ENCODE measurements at regions not wholly inside any gene's neighbourhood (a gene's known extent, or its start where the extent isn't known, plus 50 kb on each side); places are given as distances from the start of the nearest gene placed in this dataset.
"Not testable (repeated sequence)": the region's sequence is repeated elsewhere in the genome, so short reads cannot be mapped to it uniquely, and the experiment has no call there.

GRCh38 chr7:131941291-131941690, 384.9 kb upstream of the PODXL start:
- Histone ChIP-seq H3K9me3 (ENCODE audit: low read depth, low read length) (no peaks in the 10 kb centered on the region), H3K9ac (ENCODE audit: insufficient read length) (no peak overlapping the region), H3K4me3 (no peak overlapping the region), H3K36me3 (ENCODE audit: insufficient read depth, low read length) (no peaks in the 10 kb centered on the region), H3K27ac (no peak overlapping the region)
- DNase-seq (ENCODE audit: low read depth, low spot score): no peak
- no peak for TF ChIP-seq FOXP2 (optimal IDR thresholded peaks at IDR 0.05; ENCODE audit: control extremely low read depth, extremely low read length, insufficient read depth)
- no peak for TF ChIP-seq EZH2 (IDR thresholded peaks at IDR 0.05)
- no peak for TF ChIP-seq POLR2AphosphoS5 (IDR thresholded peaks at IDR 0.05; ENCODE audit: borderline replicate concordance, low read depth, low read length)

- H3K27ac ChIP-seq: no peak overlapping the region
- no peak for DNase-seq (ENCODE audit: low read depth, low spot score)
- no peak overlapping the region for H3K4me3 ChIP-seq
- no peaks in the 10 kb centered on the region for H3K9me3 ChIP-seq (ENCODE audit: low read depth, low read length)
- TF ChIP-seq POLR2AphosphoS5 (IDR thresholded peaks at IDR 0.05; ENCODE audit: borderline replicate concordance, low read depth, low read length): no peak
- no peak for TF ChIP-seq FOXP2 (optimal IDR thresholded peaks at IDR 0.05; ENCODE audit: control extremely low read depth, extremely low read length, insufficient read depth)
- no peak for TF ChIP-seq EZH2 (IDR thresholded peaks at IDR 0.05)
- H3K36me3 ChIP-seq (ENCODE audit: insufficient read depth, low read length): no peaks in the 10 kb centered on the region
- H3K9ac ChIP-seq (ENCODE audit: insufficient read length): no peak overlapping the region
Measured at GRCh38 chr7:131940621-131941165, 384.3 kb upstream of the PODXL start.

GRCh38 chr7:131938788-131939187, 382.4 kb upstream of the PODXL start:
- H3K9ac ChIP-seq (ENCODE audit: insufficient read length); H3K9me3 ChIP-seq (ENCODE audit: low read depth, low read length); DNase-seq (ENCODE audit: low read depth, low spot score); H3K27ac ChIP-seq; H3K36me3 ChIP-seq (ENCODE audit: insufficient read depth, low read length); H3K4me3 ChIP-seq: not testable (repeated sequence)

GRCh38 chr7:131937868-131938267, 381.4 kb upstream of the PODXL start:
- no peak overlapping the region for H3K4me3 ChIP-seq
- H3K9me3 ChIP-seq (ENCODE audit: low read depth, low read length): no peaks in the 10 kb centered on the region
- H3K36me3 ChIP-seq (ENCODE audit: insufficient read depth, low read length): no peaks in the 10 kb centered on the region
- no peak overlapping the region for H3K27ac ChIP-seq
- no peak for DNase-seq (ENCODE audit: low read depth, low spot score)
- TF ChIP-seq EZH2 (IDR thresholded peaks at IDR 0.05): no peak
- TF ChIP-seq FOXP2 (optimal IDR thresholded peaks at IDR 0.05; ENCODE audit: control extremely low read depth, extremely low read length, insufficient read depth): no peak
- no peak for TF ChIP-seq POLR2AphosphoS5 (IDR thresholded peaks at IDR 0.05; ENCODE audit: borderline replicate concordance, low read depth, low read length)
- H3K9ac ChIP-seq (ENCODE audit: insufficient read length): no peak overlapping the region

- DNase-seq (ENCODE audit: low read depth, low spot score): no peak
- Histone ChIP-seq H3K36me3 (ENCODE audit: insufficient read depth, low read length) (no peaks in the 10 kb centered on the region), H3K9ac (ENCODE audit: insufficient read length) (no peak overlapping the region), H3K4me3 (no peak overlapping the region), H3K9me3 (ENCODE audit: low read depth, low read length) (no peaks in the 10 kb centered on the region), H3K27ac (no peak overlapping the region)
- TF ChIP-seq EZH2 (IDR thresholded peaks at IDR 0.05): no peak
- TF ChIP-seq FOXP2 (optimal IDR thresholded peaks at IDR 0.05; ENCODE audit: control extremely low read depth, extremely low read length, insufficient read depth): no peak
- no peak for TF ChIP-seq POLR2AphosphoS5 (IDR thresholded peaks at IDR 0.05; ENCODE audit: borderline replicate concordance, low read depth, low read length)
Measured at GRCh38 chr7:131935180-131935579, 378.8 kb upstream of the PODXL start.

GRCh38 chr7:131934452-131934851, 378.0 kb upstream of the PODXL start:
- no peak overlapping the region for H3K4me3 ChIP-seq
- no peaks in the 10 kb centered on the region for H3K36me3 ChIP-seq (ENCODE audit: insufficient read depth, low read length)
- DNase-seq (ENCODE audit: low read depth, low spot score): no peak
- H3K9me3 ChIP-seq (ENCODE audit: low read depth, low read length): no peaks in the 10 kb centered on the region
- TF ChIP-seq EZH2 (IDR thresholded peaks at IDR 0.05): no peak
- TF ChIP-seq POLR2AphosphoS5 (IDR thresholded peaks at IDR 0.05; ENCODE audit: borderline replicate concordance, low read depth, low read length): no peak
- no peak overlapping the region for H3K9ac ChIP-seq (ENCODE audit: insufficient read length)
- no peak overlapping the region for H3K27ac ChIP-seq

- H3K36me3 ChIP-seq (ENCODE audit: insufficient read depth, low read length): no peaks in the 10 kb centered on the region
- no peak overlapping the region for H3K4me3 ChIP-seq
- DNase-seq (ENCODE audit: low read depth, low spot score): no peak
- H3K9me3 ChIP-seq (ENCODE audit: low read depth, low read length): no peaks in the 10 kb centered on the region
- no peak overlapping the region for H3K9ac ChIP-seq (ENCODE audit: insufficient read length)
- no peak overlapping the region for H3K27ac ChIP-seq
- TF ChIP-seq EZH2 (IDR thresholded peaks at IDR 0.05): no peak
- TF ChIP-seq POLR2AphosphoS5 (IDR thresholded peaks at IDR 0.05; ENCODE audit: borderline replicate concordance, low read depth, low read length): no peak
- TF ChIP-seq FOXP2 (optimal IDR thresholded peaks at IDR 0.05; ENCODE audit: control extremely low read depth, extremely low read length, insufficient read depth): no peak
Measured at GRCh38 chr7:131933751-131934289, 377.4 kb upstream of the PODXL start.

GRCh38 chr7:131933219-131933618, 376.8 kb upstream of the PODXL start:
- not testable (repeated sequence) for H3K36me3 ChIP-seq (ENCODE audit: insufficient read depth, low read length); H3K9me3 ChIP-seq (ENCODE audit: low read depth, low read length); H3K4me3 ChIP-seq; DNase-seq (ENCODE audit: low read depth, low spot score); H3K27ac ChIP-seq; H3K9ac ChIP-seq (ENCODE audit: insufficient read length)

- H3K9ac ChIP-seq (ENCODE audit: insufficient read length): no peak overlapping the region
- DNase-seq (ENCODE audit: low read depth, low spot score): no peak
- no peaks in the 10 kb centered on the region for H3K9me3 ChIP-seq (ENCODE audit: low read depth, low read length)
- no peaks in the 10 kb centered on the region for H3K36me3 ChIP-seq (ENCODE audit: insufficient read depth, low read length)
- no peak for TF ChIP-seq EZH2 (IDR thresholded peaks at IDR 0.05)
- TF ChIP-seq POLR2AphosphoS5 (IDR thresholded peaks at IDR 0.05; ENCODE audit: borderline replicate concordance, low read depth, low read length): no peak
- no peak for TF ChIP-seq FOXP2 (optimal IDR thresholded peaks at IDR 0.05; ENCODE audit: control extremely low read depth, extremely low read length, insufficient read depth)
- no peak overlapping the region for H3K4me3 ChIP-seq
- H3K27ac ChIP-seq: no peak overlapping the region
Measured at GRCh38 chr7:131932271-131932670, 375.8 kb upstream of the PODXL start.
